NCI-H1092 treated with DMSO at 0.1 percent for 48 hours (cell line): ENCODE measurements at regions not wholly inside any gene's neighbourhood (a gene's known extent, or its start where the extent isn't known, plus 50 kb on each side); places are given as distances from the start of the nearest gene placed in this dataset.

ENCODE experiments used
- DNase-seq: peaks from one replicate; lab custom pipeline; 2025; lab: John Stamatoyannopoulos, UW

- DNase-seq, result no peak
Measured at GRCh38 chr6:134866563-134866962, 83.3 kb downstream of the ALDH8A1 start.

DNA sequence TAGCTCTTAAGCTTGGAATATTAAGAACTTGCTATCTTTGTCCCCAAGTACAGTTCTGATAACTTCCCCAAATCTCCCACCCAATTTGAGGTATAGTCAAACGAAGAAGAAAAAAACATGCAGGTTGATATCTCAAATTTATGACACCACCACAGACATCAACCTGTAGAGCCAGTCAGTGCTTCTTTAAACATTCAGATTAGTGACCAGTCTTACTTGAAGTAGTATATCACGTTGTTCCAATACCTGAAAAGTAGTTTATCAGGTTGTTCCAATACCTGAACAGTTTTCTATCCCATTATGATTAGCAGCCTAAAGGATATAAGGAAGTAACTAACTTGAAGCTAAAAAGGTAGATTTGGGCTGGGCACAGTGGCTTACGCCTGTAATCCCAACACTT lies 85.3 kb downstream of the ALDH8A1 start:
- DNase-seq, result no peak

GRCh38 chr6:134863763-134864510 lies 86.0 kb downstream of the ALDH8A1 start:
- no peak for DNase-seq

DNA sequence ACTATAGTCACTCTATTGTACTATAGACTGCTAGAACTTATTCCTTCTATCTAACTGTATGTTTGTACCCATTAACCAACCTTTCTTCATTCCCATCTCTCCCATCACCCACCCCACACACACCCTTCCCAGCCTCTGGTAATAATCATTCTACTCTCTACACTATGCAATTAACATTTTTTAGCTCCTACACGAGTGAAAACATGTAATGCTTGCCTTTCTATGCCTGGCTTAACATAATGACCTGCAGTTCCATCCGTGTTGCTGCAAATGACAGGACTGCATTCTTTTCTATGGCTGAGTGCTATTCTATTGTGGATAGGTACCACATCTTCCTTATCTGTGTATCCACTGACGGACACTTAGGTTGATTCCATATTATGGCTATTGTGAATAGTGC lies 95.5 kb downstream of the ALDH8A1 start:
- no peak for DNase-seq

GRCh38 chr6:134853111-134854055 lies 96.5 kb downstream of the ALDH8A1 start:
- DNase-seq, result no peak

DNA sequence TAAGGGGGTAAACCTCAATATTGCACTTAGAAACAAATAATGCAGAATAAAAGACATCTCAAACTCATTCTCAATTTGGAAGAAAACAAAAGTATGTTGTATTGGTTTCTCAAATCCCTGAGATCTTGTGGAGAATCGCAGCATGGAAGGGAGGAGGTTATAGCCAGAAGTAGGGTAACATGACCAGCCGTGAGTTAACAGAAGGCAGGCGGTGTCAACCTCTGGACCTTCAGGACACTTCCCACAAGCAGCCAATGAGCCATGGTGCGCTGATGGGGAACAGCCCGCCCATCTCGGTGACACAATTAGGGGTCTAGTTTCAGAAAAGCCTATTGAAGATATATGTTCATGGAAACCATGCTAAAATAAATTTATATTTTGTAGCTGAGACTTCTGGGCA lies 98.4 kb downstream of the ALDH8A1 start:
- no peak for DNase-seq

DNA sequence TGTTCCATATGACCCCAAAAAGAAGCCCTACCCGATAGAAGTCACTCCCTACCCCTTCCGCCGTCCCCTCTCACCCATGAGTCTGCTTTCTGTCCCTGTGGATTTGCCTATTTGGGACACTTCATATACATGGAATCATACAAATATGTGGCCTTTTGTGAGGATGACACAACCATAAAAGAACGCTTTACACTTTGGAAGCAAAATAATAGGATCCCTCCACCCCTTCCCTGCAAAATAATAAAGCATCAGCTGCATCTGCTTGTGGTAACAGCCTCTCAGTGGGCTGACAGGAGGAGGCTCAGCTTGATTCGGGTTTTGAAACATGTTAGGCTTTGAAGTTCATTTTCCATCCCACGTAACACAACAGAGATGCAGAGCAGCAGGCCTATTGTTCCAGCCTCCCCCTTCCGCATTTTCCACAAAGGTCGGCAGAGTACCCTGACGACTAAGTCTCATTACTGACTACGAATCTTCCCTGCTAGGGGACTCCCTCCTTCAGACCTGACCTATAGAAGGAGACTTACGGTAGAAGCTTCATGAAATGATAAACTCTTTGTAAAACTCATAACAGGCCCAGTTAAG lies 99.1 kb downstream of the ALDH8A1 start:
- DNase-seq, result no peak

- no peak for DNase-seq
Measured at GRCh38 chr6:134849920-134850447, 99.9 kb downstream of the ALDH8A1 start.

- no peak for DNase-seq
Measured at GRCh38 chr6:134848076-134848475, 101.8 kb downstream of the ALDH8A1 start.

- no peak for DNase-seq
Measured at GRCh38 chr6:134846865-134847264, 103.0 kb downstream of the ALDH8A1 start.

DNA sequence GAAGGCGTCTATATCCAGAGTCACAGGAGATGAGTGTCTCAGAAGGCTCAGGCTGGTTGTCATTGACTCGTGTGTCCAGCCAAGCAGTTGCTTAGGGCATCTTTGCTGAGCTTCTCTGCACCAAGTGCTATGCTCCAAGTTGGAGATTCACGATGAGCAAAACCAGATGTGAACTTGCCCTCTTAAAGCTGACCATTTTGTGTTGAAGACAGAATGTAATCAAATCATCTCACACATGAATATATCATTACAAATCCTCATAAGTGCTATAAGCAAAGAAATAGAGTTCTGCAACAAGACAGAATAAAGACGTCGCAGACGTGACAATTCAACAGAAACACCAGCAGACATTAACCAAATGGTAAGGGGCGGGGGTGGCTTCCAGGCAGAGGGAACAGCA lies 103.9 kb downstream of the ALDH8A1 start:
- DNase-seq, result no peak

DNA sequence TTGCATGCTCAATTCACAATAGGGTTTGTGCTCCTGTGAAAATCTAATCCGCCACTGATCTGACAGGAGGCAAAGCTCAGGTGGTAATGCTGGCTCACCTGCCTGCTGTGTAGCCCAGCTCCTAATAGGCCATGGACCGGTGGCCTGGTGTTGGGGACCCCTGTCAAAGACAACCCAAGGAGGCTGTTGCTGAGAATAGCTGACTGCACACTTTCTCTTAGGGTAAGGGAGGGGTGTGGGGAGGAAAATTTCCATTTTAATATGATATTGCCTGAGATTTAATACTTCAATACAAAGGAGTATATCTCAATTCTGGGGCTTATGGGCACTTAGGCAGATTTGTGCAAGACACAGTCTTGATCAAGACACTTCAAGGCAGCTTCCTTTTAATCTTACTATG lies 105.8 kb downstream of the ALDH8A1 start:
- no peak for DNase-seq

DNA sequence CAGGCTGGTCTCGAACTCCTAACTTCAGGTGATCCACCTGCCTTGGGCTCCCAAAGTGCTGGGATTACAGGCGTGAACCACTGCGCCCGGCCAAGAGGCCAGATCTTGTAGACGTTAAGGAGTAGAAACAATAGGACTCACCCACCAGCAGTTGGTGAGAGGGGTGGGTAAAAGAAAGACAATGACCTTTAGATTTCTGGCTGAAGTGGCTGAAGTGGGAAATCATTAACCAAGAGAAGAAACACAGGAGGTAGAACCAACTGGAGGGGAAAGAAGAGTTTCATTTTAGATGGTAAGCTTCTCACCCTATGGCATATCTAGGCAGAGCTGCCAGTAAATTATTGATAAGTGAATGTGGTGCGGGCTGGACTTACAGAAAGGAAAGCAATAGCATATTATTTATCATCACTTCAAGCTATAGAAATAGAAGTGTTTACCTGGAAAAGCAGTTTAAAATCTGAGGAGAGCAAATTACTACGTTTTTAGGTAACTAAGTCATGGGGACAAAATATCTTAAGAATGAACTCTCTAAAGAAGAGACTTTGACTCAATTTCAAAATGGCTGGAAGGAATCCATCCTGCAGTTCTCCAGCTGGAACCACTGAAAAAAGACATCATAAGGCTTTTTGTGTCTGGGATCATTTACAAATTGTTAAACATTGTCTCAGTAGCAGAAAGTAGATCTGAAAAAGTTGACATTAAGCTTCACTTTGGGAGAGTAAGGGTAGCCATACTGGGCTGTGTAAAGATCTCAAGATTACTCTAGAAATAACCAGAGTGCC lies 109.6 kb downstream of the ALDH8A1 start:
- no peak for DNase-seq

DNA sequence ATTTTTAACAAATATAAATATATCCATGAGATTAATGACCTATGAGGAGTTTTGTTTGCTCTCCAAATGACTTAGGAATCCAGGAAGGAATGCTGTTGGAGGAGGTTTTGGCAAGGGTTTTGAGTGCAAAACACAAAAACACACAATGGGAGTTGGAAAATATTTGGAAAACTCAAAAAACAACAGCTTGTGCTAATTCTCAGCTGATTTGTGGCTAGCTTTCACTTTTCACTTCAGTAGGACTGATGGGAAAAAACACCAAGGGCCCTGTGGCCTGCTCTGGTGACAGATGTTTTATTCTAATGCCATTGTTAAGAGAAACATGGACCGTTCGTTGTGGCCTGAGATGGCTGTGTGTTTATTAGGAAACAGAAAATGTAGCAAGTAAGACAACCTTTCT lies 113.9 kb downstream of the ALDH8A1 start:
- DNase-seq, result no peak

GRCh38 chr6:134830940-134831339 lies 119.0 kb downstream of the ALDH8A1 start:
- DNase-seq, result peak; percentile 24

DNA sequence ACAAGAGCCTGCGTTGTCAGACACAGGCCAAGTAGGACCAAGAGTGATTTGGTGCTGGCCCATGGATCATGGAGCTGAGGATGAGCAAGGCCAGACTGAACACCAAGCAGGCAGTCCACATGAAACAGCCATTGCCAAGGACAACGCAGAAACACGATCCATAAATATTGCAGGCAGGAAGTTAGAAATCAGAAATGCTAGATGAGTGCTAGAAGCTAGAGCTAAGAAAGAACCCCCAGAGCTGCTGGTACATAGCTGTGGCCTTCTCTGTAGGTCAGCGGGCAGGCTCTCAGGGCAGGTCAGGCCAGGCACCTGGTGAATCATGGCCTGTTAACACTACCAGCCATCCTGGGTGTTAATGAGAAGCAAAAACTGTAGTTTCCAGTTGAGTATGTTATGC lies 119.7 kb downstream of the ALDH8A1 start:
- DNase-seq, result no peak

- no peak for DNase-seq
Measured at GRCh38 chr6:134828641-134829040, 121.3 kb downstream of the ALDH8A1 start.

DNA sequence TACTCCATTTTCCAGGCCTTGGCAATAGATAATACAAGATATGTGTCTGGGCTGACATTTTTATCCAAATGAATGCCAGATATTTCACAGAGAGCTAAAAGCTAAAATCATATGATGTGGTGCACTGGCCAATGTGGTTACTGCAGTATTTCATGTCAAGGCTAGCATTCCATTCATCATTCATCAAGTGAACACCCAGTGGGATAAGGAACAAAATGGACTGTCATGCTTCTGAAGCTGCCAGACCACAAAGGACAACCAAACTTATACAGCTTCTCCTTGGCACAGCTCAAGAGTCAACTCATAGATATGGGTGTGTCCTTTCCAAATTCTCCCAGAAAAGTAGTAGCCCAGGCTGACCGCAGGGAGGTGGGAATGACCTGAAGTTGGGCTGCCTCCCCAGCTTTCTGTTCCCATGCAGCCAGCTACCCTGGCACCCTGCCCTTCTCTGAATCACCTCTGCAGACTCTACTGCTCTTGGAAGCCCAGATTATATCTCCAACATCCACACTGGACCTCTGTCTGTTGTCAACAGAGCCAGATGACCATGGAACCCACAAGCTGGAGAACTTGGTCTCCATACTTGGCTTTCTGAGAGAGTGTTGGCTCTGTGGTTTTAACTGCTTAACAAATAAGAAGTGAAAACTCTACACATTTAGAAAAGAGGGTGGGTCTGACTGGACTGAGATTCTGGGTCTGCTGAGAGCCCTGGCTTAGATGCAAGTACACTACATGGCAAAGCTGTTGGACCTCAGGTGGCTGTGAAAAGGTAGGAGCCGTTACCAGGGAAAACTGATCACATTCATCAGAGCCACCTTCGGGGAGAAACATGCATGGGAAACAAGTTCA lies 122.8 kb downstream of the ALDH8A1 start:
- DNase-seq, result no peak

GRCh38 chr6:134823710-134824034 lies 126.2 kb downstream of the ALDH8A1 start:
- no peak for DNase-seq

GRCh38 chr6:134822920-134823709 lies 126.8 kb downstream of the ALDH8A1 start:
- peak; percentile 75 for DNase-seq
